ENCODE measurements at regions not wholly inside any gene's neighbourhood (a gene's known extent, or its start where the extent isn't known, plus 50 kb on each side); places are given as distances from the start of the nearest gene placed in this dataset.

- no peak for DNase-seq (ENCODE audit: low read depth, low spot score)
Observed at GRCh38 chr13:89940383-89940782, 1407.1 kb upstream of the MIR17HG start.

GRCh38 chr13:89943139-89943538, 1404.3 kb upstream of the MIR17HG start:
- no peak for DNase-seq (ENCODE audit: low read depth, low spot score)

GRCh38 chr13:89950225-89950624, 1397.3 kb upstream of the MIR17HG start:
- DNase-seq (ENCODE audit: low read depth, low spot score), result no peak

- DNase-seq (ENCODE audit: low read depth, low spot score), result no peak
Observed at GRCh38 chr13:89951341-89951740, 1396.1 kb upstream of the MIR17HG start.

- no peak for DNase-seq (ENCODE audit: low read depth, low spot score)
Observed at GRCh38 chr13:89953581-89953980, 1393.9 kb upstream of the MIR17HG start.

GRCh38 chr13:89955773-89956172, 1391.7 kb upstream of the MIR17HG start:
- no peak for DNase-seq (ENCODE audit: low read depth, low spot score)

- DNase-seq (ENCODE audit: low read depth, low spot score), result no peak
Observed at GRCh38 chr13:89959074-89959473, 1388.4 kb upstream of the MIR17HG start.

GRCh38 chr13:89965252-89965651, 1382.2 kb upstream of the MIR17HG start:
- no peak for DNase-seq (ENCODE audit: low read depth, low spot score)

- no peak for DNase-seq (ENCODE audit: low read depth, low spot score)
Observed at GRCh38 chr13:89966524-89966923, 1381.0 kb upstream of the MIR17HG start.

GRCh38 chr13:89967701-89968100, 1379.8 kb upstream of the MIR17HG start:
- no peak for DNase-seq (ENCODE audit: low read depth, low spot score)

- no peak for DNase-seq (ENCODE audit: low read depth, low spot score)
Observed at GRCh38 chr13:89968470-89968869, 1379.0 kb upstream of the MIR17HG start.

- DNase-seq (ENCODE audit: low read depth, low spot score), result no peak
Observed at GRCh38 chr13:89970353-89970709, 1377.2 kb upstream of the MIR17HG start.

- no peak for DNase-seq (ENCODE audit: low read depth, low spot score)
Observed at GRCh38 chr13:89977203-89977602, 1370.3 kb upstream of the MIR17HG start.

- no peak for DNase-seq (ENCODE audit: low read depth, low spot score)
Observed at GRCh38 chr13:89980896-89981295, 1366.6 kb upstream of the MIR17HG start.

- DNase-seq (ENCODE audit: low read depth, low spot score), result no peak
Observed at GRCh38 chr13:89982407-89983095, 1364.9 kb upstream of the MIR17HG start.

- no peak for DNase-seq (ENCODE audit: low read depth, low spot score)
Observed at GRCh38 chr13:89988206-89988605, 1359.3 kb upstream of the MIR17HG start.

GRCh38 chr13:90003566-90003965, 1343.9 kb upstream of the MIR17HG start:
- no peak for DNase-seq (ENCODE audit: low read depth, low spot score)

- no peak for DNase-seq (ENCODE audit: low read depth, low spot score)
Observed at GRCh38 chr13:90008707-90009149, 1338.8 kb upstream of the MIR17HG start.

GRCh38 chr13:90014038-90014437, 1333.4 kb upstream of the MIR17HG start:
- DNase-seq (ENCODE audit: low read depth, low spot score), result no peak

- DNase-seq (ENCODE audit: low read depth, low spot score), result no peak
Observed at GRCh38 chr13:90015565-90016507, 1331.7 kb upstream of the MIR17HG start.

GRCh38 chr13:90016688-90017087, 1330.8 kb upstream of the MIR17HG start:
- DNase-seq (ENCODE audit: low read depth, low spot score), result no peak

GRCh38 chr13:90020536-90021070, 1326.9 kb upstream of the MIR17HG start:
- DNase-seq (ENCODE audit: low read depth, low spot score), result no peak

All from pulmonary artery endothelial cell (primary cell).